Lower leg skin (tissue), 4 donors: ENCODE measurements at regions not wholly inside any gene's neighbourhood (a gene's known extent, or its start where the extent isn't known, plus 50 kb on each side); places are given as distances from the start of the nearest gene placed in this dataset.
A peak's percentile ranks its signal among the peaks of the same experiment; 100 is the strongest.

Source experiments
- DNase-seq, 2 donors: peaks; one replicate each; pipeline ENCODE4 v3.0.0-alpha.2; 2019; ENCODE audit warnings: low spot score in 2 of 2
- H3K4me3 ChIP-seq: fragments of 200-600 bp; sonication (generic); 2 replicates; pipeline ENCODE4 v1.5.1; 2017; ENCODE audit warnings: mild to moderate bottlenecking, low read depth; ENCODE audit not compliant: poor library complexity, severe bottlenecking
- CTCF ChIP-seq, 3 donors: fragments of 450-650 bp; IDR thresholded peaks; one replicate each; pipeline ENCODE4 v1.5.1; 2016; ENCODE audit warnings: antibody characterized with exemption in 3 of 3, mild to moderate bottlenecking in 3 of 3, moderate library complexity in 2 of 3
- POLR2A ChIP-seq, 2 donors: fragments of 450-650 bp; IDR thresholded peaks; one replicate each; pipeline ENCODE4 v1.6.1; 2016 to 2017; ENCODE audit warnings: antibody characterized with exemption in 2 of 2, mild to moderate bottlenecking in 1 of 2, moderate library complexity in 1 of 2
- WGBS, 2 donors: methylation state at CpG; one replicate each; pipeline ENCODE4 v1.1.5; 2018; 5-methylcytosine and 5-hydroxymethylcytosine counted together
- intact Hi-C: fragments of 100-400 bp; cut with DNase I; formaldehyde crosslinking; loops from one replicate; pipeline ENCODE4 v1.15.0; 2023; ENCODE audit warnings: low total_unique reads

- intact Hi-C loops = no loop called here
- no peak overlapping the region for H3K4me3 ChIP-seq
- TF ChIP-seq POLR2A (IDR thresholded peaks at IDR 0.05) = no peak
- TF ChIP-seq CTCF (IDR thresholded peaks at IDR 0.05) = no peak
- 42 to 43% methylated on average over 3 of the region's 3 CpGs for WGBS, 2 donors
- no peak for DNase-seq
Observed at GRCh38 chr16:35639233-35640205, 2180.1 kb downstream of the TP53TG3F start.

- TF ChIP-seq POLR2A (IDR thresholded peaks at IDR 0.05) = no peak
- no peak for TF ChIP-seq CTCF (IDR thresholded peaks at IDR 0.05)
- no peak overlapping the region for H3K4me3 ChIP-seq
- WGBS, 2 donors = 58 to 67% methylated on average over 4 of the region's 4 CpGs
- peak in 1 of 2 donors; percentile 76 for DNase-seq
- intact Hi-C loops = no loop called here
Observed at GRCh38 chr16:35642322-35642835, 2183.0 kb downstream of the TP53TG3F start.

DNA sequence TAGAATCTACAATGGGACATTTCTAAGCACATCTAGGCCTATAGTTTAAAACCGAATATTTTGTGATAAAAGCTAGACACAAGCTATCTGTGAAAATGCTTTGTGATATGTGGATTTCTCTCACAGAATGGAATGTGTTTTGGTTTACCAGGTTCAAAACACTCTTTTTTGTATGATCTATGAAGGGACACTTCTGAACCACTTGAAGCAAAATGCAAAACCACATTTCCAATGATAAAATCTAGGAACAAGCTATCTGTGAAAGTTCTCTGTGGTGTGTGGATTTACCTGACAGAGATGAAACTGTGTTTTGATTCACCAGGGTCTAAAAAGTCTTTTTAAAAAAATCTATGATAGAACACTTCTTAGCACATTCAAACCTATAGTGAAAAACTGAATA, 2192.4 kb downstream of the TP53TG3F start:
- TF ChIP-seq CTCF (IDR thresholded peaks at IDR 0.05) = no peak
- no peak for TF ChIP-seq POLR2A (IDR thresholded peaks at IDR 0.05)
- no peak for DNase-seq
- H3K4me3 ChIP-seq = no peak overlapping the region
- WGBS, 2 donors = 67 to 75% methylated on average over 1 of the region's 1 CpG
- intact Hi-C loops = no loop called here

DNA sequence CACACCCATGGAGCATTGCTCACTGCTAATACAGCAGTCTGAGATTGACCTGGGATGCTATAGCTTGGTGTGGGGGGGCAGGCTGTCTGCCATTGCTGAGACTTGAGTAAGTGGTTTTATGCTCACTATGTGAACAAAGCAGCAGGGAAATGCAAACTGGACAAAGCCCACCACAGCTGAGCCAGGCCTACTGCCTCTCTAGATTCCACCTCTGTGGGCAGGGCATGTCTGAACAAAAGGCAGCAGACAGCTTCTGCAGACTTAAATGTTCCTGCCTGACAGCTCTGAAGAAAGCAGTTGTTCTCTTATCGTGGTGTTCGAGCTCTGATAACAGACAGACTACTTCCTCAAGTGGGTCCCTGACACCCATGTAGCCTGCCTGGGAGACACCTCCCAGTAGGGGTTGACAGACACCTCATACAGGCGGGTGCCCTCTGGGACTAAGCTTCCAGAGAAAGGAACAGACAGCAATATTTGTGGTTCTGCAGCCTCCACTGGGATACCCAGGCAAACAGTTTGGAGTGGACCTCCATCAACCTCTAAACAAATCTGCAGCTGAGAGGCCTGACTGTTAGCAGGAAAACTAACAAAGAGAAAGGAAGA, 2204.8 kb downstream of the TP53TG3F start:
- TF ChIP-seq CTCF (IDR thresholded peaks at IDR 0.05) (no peak), POLR2A (IDR thresholded peaks at IDR 0.05) (no peak)
- peak in 1 of 2 donors; percentile 32 for DNase-seq
- 70 to 76% methylated on average over 3 of the region's 3 CpGs for WGBS, 2 donors
- intact Hi-C loops = no loop called here
- no peak overlapping the region for H3K4me3 ChIP-seq

GRCh38 chr16:35685085-35685484, 2225.7 kb downstream of the TP53TG3F start:
- WGBS, 2 donors = 60 to 67% methylated on average over 4 of the region's 4 CpGs
- no peak for TF ChIP-seq POLR2A (IDR thresholded peaks at IDR 0.05)
- TF ChIP-seq CTCF (IDR thresholded peaks at IDR 0.05) = no peak
- H3K4me3 ChIP-seq = no peak overlapping the region
- intact Hi-C loops = no loop called here
- no peak for DNase-seq
